H1 (cell line): ENCODE measurements at regions not wholly inside any gene's neighbourhood (a gene's known extent, or its start where the extent isn't known, plus 50 kb on each side); places are given as distances from the start of the nearest gene placed in this dataset.

Experiments used
- CTCF ChIA-PET: fragments of 300-600 bp; sonication (Branson Sonifier 250); formaldehyde crosslinking; loops from one replicate; lab custom pipeline; 2021; ENCODE audit not compliant: partially characterized antibody; lab: Charles Lee
- POLR2A ChIA-PET: fragments of 300-600 bp; sonication (Branson Sonifier 250); formaldehyde crosslinking; loops from one replicate; lab custom pipeline; 2021; ENCODE audit warnings: inconsistent platforms; ENCODE audit not compliant: partially characterized antibody; lab: Charles Lee
- DNase-seq, 2 experiments: peaks; one replicate each; pipeline versions ENCODE4 v3.0.0 to v3.0.0-alpha.2; 2010 to 2022; ENCODE audit warnings: low spot score in 2 of 2, low read depth in 1 of 2, mixed read lengths in 1 of 2
- FAIRE-seq: peaks from 2 replicates; lab custom pipeline; 2011; peaks lifted over from hg19 to GRCh38; lab: Jason Lieb, UNC
- H2AFZ ChIP-seq: 2 replicates; pipeline ENCODE4 v1.8.1; 2012; ENCODE audit warnings: low read length, inconsistent platforms
- H2AK5ac ChIP-seq: 2 replicates; pipeline ENCODE4 v1.6.1; 2013; ENCODE audit warnings: low read depth, low read length
- H2BK120ac ChIP-seq: replicated peaks from 2 replicates; pipeline ENCODE3; 2013; ENCODE audit warnings: low read depth, low read length, inconsistent platforms
- H2BK12ac ChIP-seq: 2 replicates; pipeline ENCODE4 v1.6.1; 2013; ENCODE audit warnings: low read depth, low read length
- H2BK15ac ChIP-seq: 2 replicates; pipeline ENCODE4 v1.6.1; 2013; ENCODE audit warnings: low read length
- H2BK20ac ChIP-seq: 2 replicates; pipeline ENCODE4 v1.6.1; 2013; ENCODE audit warnings: low read length
- H2BK5ac ChIP-seq: 2 replicates; pipeline ENCODE4 v1.6.1; 2013; ENCODE audit warnings: low read depth, low read length
- H3K14ac ChIP-seq: 2 replicates; pipeline ENCODE4 v1.6.1; 2013; ENCODE audit warnings: inconsistent platforms; ENCODE audit not compliant: insufficient read length
- H3K18ac ChIP-seq: 2 replicates; pipeline ENCODE4 v1.6.1; 2013; ENCODE audit warnings: low read length; ENCODE audit errors: extremely low read depth
- H3K23ac ChIP-seq: 2 replicates; pipeline ENCODE4 v1.6.1; 2013; ENCODE audit warnings: inconsistent platforms; ENCODE audit not compliant: insufficient read length
- H3K23me2 ChIP-seq: 2 replicates; pipeline ENCODE4 v1.6.1; 2013; ENCODE audit warnings: low read depth, low read length
- H3K27ac ChIP-seq: 2 replicates; pipeline ENCODE4 v1.6.1; 2011; ENCODE audit warnings: low read depth, low read length, inconsistent platforms
- H3K27me3 ChIP-seq, 4 experiments: replicated peaks in 1 of 4; 1 replicate in 1 of 4; 2 replicates in 3 of 4; pipeline versions ENCODE4 v1.6.1 to v1.8.1; 2011 to 2013; ENCODE audit warnings: low read length in 3 of 4, mild to moderate bottlenecking in 3 of 4, inconsistent platforms in 2 of 4, mixed read lengths in 2 of 4, moderate library complexity in 1 of 4; ENCODE audit not compliant: control insufficient read depth in 3 of 4, insufficient read depth in 3 of 4; ENCODE audit errors: extremely low read depth in 1 of 4
- H3K36me3 ChIP-seq, 4 experiments: 2 replicates each; pipeline versions ENCODE4 v1.6.1 to v1.8.1; 2011 to 2013; ENCODE audit warnings: mild to moderate bottlenecking in 4 of 4, low read length in 3 of 4, moderate library complexity in 2 of 4, control low read depth in 1 of 4, inconsistent platforms in 1 of 4; ENCODE audit not compliant: insufficient read depth in 4 of 4, control insufficient read depth in 2 of 4
- H3K4ac ChIP-seq: replicated peaks from 2 replicates; pipeline ENCODE3; 2013; ENCODE audit warnings: low read length, low read depth, mixed read lengths, inconsistent platforms; ENCODE audit not compliant: insufficient read length
- H3K4me1 ChIP-seq, 4 experiments: replicated peaks in 1 of 4; 1 replicate in 1 of 4; 2 replicates in 3 of 4; pipeline versions ENCODE4 v1.6.1 to v1.8.1; 2011 to 2013; ENCODE audit warnings: low read length in 3 of 4, inconsistent platforms in 2 of 4, mixed read lengths in 1 of 4; ENCODE audit not compliant: insufficient read depth in 4 of 4, control insufficient read depth in 3 of 4
- H3K4me2 ChIP-seq, 2 experiments: 2 replicates each; pipeline versions ENCODE4 v1.6.1 to v1.8.1; 2011 to 2013; ENCODE audit warnings: low read depth in 2 of 2, low read length in 2 of 2, control low read depth in 1 of 2, inconsistent platforms in 1 of 2, mild to moderate bottlenecking in 1 of 2; ENCODE audit not compliant: insufficient read depth in 1 of 2
- H3K4me3 ChIP-seq, 4 experiments: fragments of 200-600, 300-600 bp in 1 of 4; sonication (generic), shearing (Covaris generic), sonication (Bioruptor Twin) in 1 of 4; 2 replicates each; pipeline versions ENCODE4 v1.5.1 to v1.8.1; 2011 to 2016; ENCODE audit warnings: low read length in 4 of 4, low read depth in 3 of 4, control low read depth in 2 of 4, inconsistent platforms in 2 of 4, mild to moderate bottlenecking in 2 of 4, mixed read lengths in 1 of 4, moderate library complexity in 1 of 4; ENCODE audit not compliant: insufficient read depth in 2 of 4; ENCODE audit errors: extremely low read depth in 1 of 4
- H3K56ac ChIP-seq: replicated peaks from 2 replicates; pipeline ENCODE3; 2013; ENCODE audit warnings: low read depth, mild to moderate bottlenecking, mixed read lengths, low read length, inconsistent platforms; ENCODE audit not compliant: insufficient read length
- H3K79me1 ChIP-seq: 2 replicates; pipeline ENCODE4 v1.6.1; 2013; ENCODE audit warnings: low read depth, low read length, control low read depth
- H3K79me2 ChIP-seq, 2 experiments: 2 replicates each; pipeline versions ENCODE4 v1.6.1 to v1.8.1; 2012 to 2013; ENCODE audit warnings: low read length in 2 of 2, mild to moderate bottlenecking in 2 of 2, inconsistent platforms in 1 of 2; ENCODE audit not compliant: insufficient read depth in 2 of 2, control insufficient read depth in 1 of 2
- H3K9ac ChIP-seq, 4 experiments: replicated peaks in 1 of 4; 1 replicate in 1 of 4; 2 replicates in 3 of 4; pipeline versions ENCODE4 v1.6.1 to v1.8.1; 2011 to 2013; ENCODE audit warnings: low read depth in 3 of 4, low read length in 3 of 4, control low read depth in 2 of 4, mild to moderate bottlenecking in 2 of 4, moderate library complexity in 2 of 4, inconsistent platforms in 1 of 4; ENCODE audit errors: extremely low read depth in 1 of 4
- H3K9me3 ChIP-seq, 2 experiments: 2 replicates each; pipeline versions ENCODE4 v1.6.1 to v1.8.1; 2012 to 2013; ENCODE audit warnings: mild to moderate bottlenecking in 2 of 2, moderate library complexity in 2 of 2, control low read depth in 1 of 2, inconsistent platforms in 1 of 2, low read depth in 1 of 2, low read length in 1 of 2, mixed read lengths in 1 of 2; ENCODE audit not compliant: insufficient read depth in 2 of 2
- H4K20me1 ChIP-seq, 2 experiments: replicated peaks in 1 of 2; 2 replicates each; pipeline versions ENCODE3 to v1.8.1; 2011 to 2013; ENCODE audit warnings: inconsistent platforms in 2 of 2, low read length in 2 of 2, mild to moderate bottlenecking in 1 of 2; ENCODE audit not compliant: insufficient read depth in 2 of 2, control insufficient read depth in 1 of 2
- H4K5ac ChIP-seq: 2 replicates; pipeline ENCODE4 v1.6.1; 2013; ENCODE audit warnings: low read length, low read depth, mixed read lengths, inconsistent platforms; ENCODE audit not compliant: insufficient read length
- H4K8ac ChIP-seq: 2 replicates; pipeline ENCODE4 v1.8.0; 2013; ENCODE audit warnings: mild to moderate bottlenecking, moderate library complexity, low read length, inconsistent platforms; ENCODE audit not compliant: insufficient read depth; ENCODE audit errors: extremely low read depth
- H4K91ac ChIP-seq: replicated peaks from 2 replicates; pipeline ENCODE3; 2013; ENCODE audit warnings: low read length, mixed read lengths, inconsistent platforms; ENCODE audit not compliant: insufficient read length
- ASH2L ChIP-seq: fragments of 200-600, 300-600 bp; sonication (generic); IDR thresholded peaks from one replicate; pipeline ENCODE4 v1.7.1; 2017; ENCODE audit warnings: low read length
- CBX8 ChIP-seq: fragments of 300-800, 300-1000 bp; sonication (generic); IDR thresholded peaks from 2 replicates; pipeline ENCODE4 v1.7.1; 2016; ENCODE audit warnings: low read depth, low read length, borderline replicate concordance
- CTCF ChIP-seq, 3 experiments: IDR thresholded peaks; 1 replicate in 2 of 3; 2 replicates in 1 of 3; pipeline versions ENCODE4 v1.5.1 to v1.6.1; 2011; ENCODE audit warnings: low read length in 3 of 3, mild to moderate bottlenecking in 3 of 3, inconsistent platforms in 2 of 3, low read depth in 1 of 3, moderate library complexity in 1 of 3; ENCODE audit not compliant: insufficient read depth in 1 of 3; ENCODE audit errors: control extremely low read depth in 1 of 3
- EP300 ChIP-seq, 2 experiments: IDR thresholded peaks; 1 replicate in 1 of 2; 2 replicates in 1 of 2; pipeline ENCODE4 v1.6.1; 2011 to 2012; ENCODE audit warnings: low read depth in 2 of 2, low read length in 2 of 2, mild to moderate bottlenecking in 2 of 2, borderline replicate concordance in 1 of 2, inconsistent platforms in 1 of 2, moderate library complexity in 1 of 2
- KDM5A ChIP-seq: fragments of 200-600 bp; IDR thresholded peaks from 2 replicates; pipeline ENCODE4 v1.7.1; 2012; ENCODE audit warnings: mild to moderate bottlenecking, low read length, inconsistent platforms, mixed read lengths
- POU5F1 ChIP-seq: IDR thresholded peaks from 2 replicates; pipeline ENCODE4 v1.6.1; 2011; ENCODE audit warnings: low read depth, mild to moderate bottlenecking, low read length, moderate library complexity
- RAD21 ChIP-seq, 2 experiments: IDR thresholded peaks in 1 of 2; conservative IDR thresholded peaks in 1 of 2; 2 replicates each; pipeline ENCODE4 v1.6.1; 2011; ENCODE audit warnings: low read depth in 2 of 2, low read length in 2 of 2, improper control_type of control experiment in 1 of 2, inconsistent platforms in 1 of 2, mild to moderate bottlenecking in 1 of 2, moderate library complexity in 1 of 2
- RFX5 ChIP-seq: IDR thresholded peaks from 2 replicates; pipeline ENCODE4 v1.6.1; 2011; ENCODE audit warnings: low read depth, low read length, improper control_type of control experiment, borderline replicate concordance
- WGBS, 2 experiments: shearing (Covaris generic) in 1 of 2; methylation state at CpG; one replicate each; pipeline versions ENCODE4 v1.1.6 to v1.1.7; 2013 to 2015; ENCODE audit warnings: low lambda C conversion rate in 2 of 2, mixed read lengths in 2 of 2, inconsistent platforms in 1 of 2, low coverage in 1 of 2, missing lambda C conversion rate in 1 of 2; ENCODE audit not compliant: insufficient replicate concordance in 2 of 2, insufficient coverage in 1 of 2, insufficient read length in 1 of 2; ENCODE audit errors: extremely low coverage in 1 of 2, missing lambda C conversion rate in 1 of 2; 5-methylcytosine and 5-hydroxymethylcytosine counted together

GRCh38 chr4:136748165-136748564 is 784.1 kb downstream of the PCDH18 start:
- Histone ChIP-seq H3K23me2 (no peaks in the 10 kb centered on the region), H3K23ac (no peak overlapping the region), H2BK120ac (no peak overlapping the region), H4K91ac (no peak overlapping the region), H3K79me2 (no peaks in the 10 kb centered on the region), H3K56ac (no peak overlapping the region), H2AFZ (no peak overlapping the region), H4K5ac (no peak overlapping the region), H3K9ac (no peak overlapping the region), H2BK20ac (no peak overlapping the region), H2BK5ac (no peak overlapping the region), H3K4me1 (peaks cover 0 to 9% (median 0%) of the 10 kb centered on the region in 4 experiments; a peak in 1 of 7 replicates), H3K36me3 (peaks cover 0 to 8% (median 0%) of the 10 kb centered on the region in 4 experiments; a peak in 3 of 8 replicates), H3K4me2 (no peak overlapping the region), H4K20me1 (no peaks in the 10 kb centered on the region), H3K9me3 (peaks cover 16 to 20% of the 10 kb centered on the region in 2 experiments; a peak in 3 of 4 replicates), H4K8ac (no peak overlapping the region), H2BK15ac (no peak overlapping the region), H3K14ac (no peak overlapping the region), H2BK12ac (no peak overlapping the region), H2AK5ac (no peak overlapping the region), H3K27ac (no peak overlapping the region), H3K18ac (no peak overlapping the region), H3K27me3 (peaks cover 0 to 1% (median 0%) of the 10 kb centered on the region in 4 experiments; a peak in 1 of 7 replicates), H3K79me1 (no peaks in the 10 kb centered on the region), H3K4me3 (no peak overlapping the region), H3K4ac (no peak overlapping the region)
- CTCF ChIA-PET, result no interaction called here
- POLR2A ChIA-PET, result no interaction called here
- DNase-seq (no peak), FAIRE-seq (no peak)
- 93% methylated on average over 1 of the region's 1 CpG; no CpG with 5 or more reads in 1 of the 2 experiments for WGBS, 2 experiments
- TF ChIP-seq CBX8, result no peak
- TF ChIP-seq RAD21 (IDR thresholded peaks at IDR 0.05 in 1 of 2, conservative IDR thresholded peaks at IDR 0.05 in 1 of 2; ENCODE audit: low read depth in 2 of 2, low read length in 2 of 2), result no peak
- TF ChIP-seq KDM5A, result no peak
- no peak for TF ChIP-seq CTCF (IDR thresholded peaks at IDR 0.05; ENCODE audit: control extremely low read depth in 1 of 3, insufficient read depth in 1 of 3, low read depth in 1 of 3, low read length in 3 of 3)
- TF ChIP-seq POU5F1, result no peak
- no peak for TF ChIP-seq EP300 (IDR thresholded peaks at IDR 0.05; ENCODE audit: borderline replicate concordance in 1 of 2, low read depth in 2 of 2, low read length in 2 of 2)
- TF ChIP-seq ASH2L, result no peak
- no peak for TF ChIP-seq RFX5
